Fibroblast of skin of left biceps (primary cell): ENCODE measurements at regions not wholly inside any gene's neighbourhood (a gene's known extent, or its start where the extent isn't known, plus 50 kb on each side); places are given as distances from the start of the nearest gene placed in this dataset.
"Not testable (repeated sequence)": the region's sequence is repeated elsewhere in the genome, so short reads cannot be mapped to it uniquely, and the experiment has no call there.

Source experiments
- DNase-seq, 2 experiments: peaks; one replicate each; pipeline ENCODE4 v3.0.0-alpha.2; 2013; ENCODE audit warnings: low read depth in 2 of 2

DNA sequence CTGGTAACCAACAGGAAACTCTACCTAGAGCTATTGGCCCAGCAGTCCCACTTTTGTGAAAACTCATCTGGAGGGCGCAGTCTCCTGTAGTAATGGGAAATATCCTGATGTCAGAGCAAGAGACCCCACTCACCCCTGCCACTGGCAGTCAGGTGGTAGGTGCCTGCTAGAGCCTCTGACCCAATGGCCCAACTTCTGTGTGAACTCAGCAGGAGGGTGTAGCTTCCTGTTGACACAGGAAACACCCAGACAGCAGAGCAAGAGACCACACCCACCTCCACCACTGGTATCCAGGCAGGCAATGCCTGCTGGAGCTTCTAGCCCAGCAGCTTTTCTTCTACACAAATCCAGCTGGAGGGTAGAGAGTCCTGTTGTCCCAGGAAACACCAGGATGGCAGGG lies 1176.8 kb upstream of the PRR20A start:
- no peak for DNase-seq

DNA sequence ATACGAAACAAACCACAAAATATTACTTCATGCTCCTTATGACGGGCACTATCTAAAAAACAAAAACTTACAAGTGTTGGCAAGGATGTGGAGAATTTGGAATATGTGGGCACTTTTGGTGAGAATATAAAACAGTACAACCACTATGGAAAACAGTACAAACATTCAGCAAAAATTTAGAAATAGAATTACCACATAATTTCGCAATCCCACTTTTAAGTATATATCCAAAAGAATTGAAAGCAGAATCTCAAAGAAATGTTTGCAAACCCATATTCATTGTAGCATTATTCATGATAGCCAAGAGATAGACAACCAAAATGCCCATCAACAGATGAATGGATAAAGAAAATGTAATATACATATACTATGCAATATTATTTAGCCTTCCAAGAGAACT lies 1173.7 kb upstream of the PRR20A start:
- DNase-seq, result no peak

DNA sequence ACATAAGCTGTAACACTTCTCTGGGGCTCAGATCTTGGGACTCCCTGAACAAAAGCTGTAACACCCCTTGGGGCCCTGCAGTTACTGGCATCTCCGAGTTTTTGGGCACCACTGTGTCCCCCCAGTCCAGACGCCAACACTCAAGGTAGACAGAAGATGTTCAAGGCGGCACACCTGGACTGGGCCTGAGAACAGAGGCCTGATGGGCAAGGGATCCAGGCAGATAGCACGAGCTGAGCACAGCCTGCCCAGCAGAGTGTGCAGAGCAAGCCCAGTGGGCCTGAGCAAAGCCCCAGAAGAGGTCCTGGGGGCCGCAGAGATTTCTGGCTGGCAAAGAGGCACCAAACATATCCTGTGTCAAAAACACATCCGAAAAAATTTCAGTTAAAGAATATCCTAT lies 1163.3 kb upstream of the PRR20A start:
- DNase-seq, result no peak

DNA sequence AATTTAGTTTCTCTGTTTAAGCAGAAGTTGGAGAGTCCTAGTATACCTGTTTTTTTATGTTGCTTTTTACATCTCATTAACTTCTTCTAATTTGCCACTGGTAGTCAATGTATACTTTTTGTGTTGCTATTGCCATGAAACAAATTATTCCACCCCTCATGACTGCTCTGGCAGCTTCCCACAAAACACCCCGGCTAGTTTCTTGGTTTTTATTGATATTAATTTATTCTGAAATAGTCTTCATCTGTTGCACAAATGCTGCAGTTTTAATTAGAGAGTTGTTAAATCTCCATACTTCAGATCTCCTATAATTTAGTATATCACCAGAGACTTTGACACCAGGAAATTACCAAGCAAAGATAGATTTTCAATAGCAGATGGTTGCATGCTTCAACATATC lies 1159.3 kb upstream of the PRR20A start:
- no peak for DNase-seq

DNA sequence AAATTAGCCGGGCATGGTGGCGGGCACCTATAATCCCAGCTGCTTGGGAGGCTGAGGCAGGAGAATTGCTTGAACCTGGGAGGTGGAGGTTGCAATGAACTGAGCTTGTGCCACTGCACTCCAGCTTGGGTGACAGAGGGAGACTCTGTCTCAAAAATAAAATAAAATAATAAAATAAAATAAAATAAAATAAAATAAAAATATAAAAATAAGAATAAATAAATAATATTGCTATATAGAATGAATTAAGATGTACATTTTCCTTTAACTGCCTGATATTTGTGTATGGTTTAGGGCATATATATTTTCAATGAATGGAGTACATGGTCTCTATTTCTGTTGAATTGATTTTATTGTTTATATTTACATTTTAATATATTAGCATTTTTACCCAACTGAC lies 1156.7 kb upstream of the PRR20A start:
- not testable (repeated sequence) for DNase-seq

GRCh38 chr13:55990631-55991030 lies 1150.1 kb upstream of the PRR20A start:
- DNase-seq, result no peak

GRCh38 chr13:55991666-55992065 lies 1149.1 kb upstream of the PRR20A start:
- no peak for DNase-seq

GRCh38 chr13:55992145-55992544 lies 1148.6 kb upstream of the PRR20A start:
- DNase-seq, result no peak

GRCh38 chr13:55999709-56000108 lies 1141.0 kb upstream of the PRR20A start:
- DNase-seq, result no peak

DNA sequence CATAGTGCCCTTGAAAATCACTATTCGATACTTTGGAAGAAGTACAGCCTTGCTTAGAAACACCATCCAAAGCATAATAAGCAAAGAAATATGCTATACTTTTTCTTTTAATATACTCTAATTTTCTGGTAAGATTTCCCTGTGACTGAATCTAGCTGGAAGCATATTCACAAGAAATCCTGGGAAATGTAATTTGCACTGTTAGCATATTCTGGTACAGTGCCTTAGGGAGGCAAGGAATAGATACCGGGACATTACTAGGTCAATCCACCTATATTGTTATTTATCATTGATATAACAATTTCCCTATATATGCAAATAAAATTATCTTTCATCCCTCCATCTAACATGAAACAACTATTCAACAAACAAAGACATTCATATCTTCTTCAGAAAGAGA lies 1131.3 kb upstream of the PRR20A start:
- DNase-seq, result no peak

GRCh38 chr13:56012644-56013043 lies 1128.1 kb upstream of the PRR20A start:
- no peak for DNase-seq

DNA sequence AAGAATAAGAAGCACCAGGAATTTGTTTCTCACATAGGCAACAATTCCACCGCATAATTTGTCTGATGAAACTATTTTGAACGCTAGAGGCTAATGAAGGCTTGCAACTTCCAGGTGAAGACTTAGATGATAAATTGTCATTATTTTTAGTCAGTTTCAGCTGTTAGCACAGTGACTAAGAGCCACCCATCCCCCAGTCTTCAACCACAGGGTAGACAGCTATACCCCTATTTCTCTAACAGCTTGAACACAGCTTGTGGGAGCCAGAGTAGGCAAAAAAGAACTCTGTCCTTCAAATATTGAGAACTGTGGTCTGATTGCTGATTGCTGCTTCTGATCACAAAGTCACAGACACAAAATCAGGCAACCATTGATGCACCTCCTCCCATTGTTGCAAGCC lies 1124.8 kb upstream of the PRR20A start:
- no peak for DNase-seq

GRCh38 chr13:56019606-56020005 lies 1121.1 kb upstream of the PRR20A start:
- DNase-seq, result no peak

- no peak for DNase-seq
Observed at GRCh38 chr13:56020425-56020824, 1120.3 kb upstream of the PRR20A start.

DNA sequence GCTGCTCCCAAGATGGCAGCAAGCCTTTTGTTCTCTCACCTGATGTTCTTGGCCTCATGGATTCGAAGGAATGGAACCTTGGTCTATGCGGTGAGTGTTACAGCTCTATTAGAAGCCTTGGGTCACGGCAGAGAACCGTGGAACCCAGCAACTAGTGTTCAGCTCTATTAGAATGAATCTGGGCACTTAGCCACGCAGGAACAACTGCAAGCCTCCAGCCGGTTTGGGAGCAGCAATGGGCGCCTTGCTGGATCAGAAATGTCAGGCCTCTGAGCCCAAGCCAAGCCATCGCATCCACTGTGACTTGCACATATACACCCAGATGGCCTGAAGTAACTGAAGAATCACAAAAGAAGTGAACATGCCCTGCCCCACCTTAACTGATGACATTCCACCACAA lies 1100.7 kb upstream of the PRR20A start:
- no peak for DNase-seq

DNA sequence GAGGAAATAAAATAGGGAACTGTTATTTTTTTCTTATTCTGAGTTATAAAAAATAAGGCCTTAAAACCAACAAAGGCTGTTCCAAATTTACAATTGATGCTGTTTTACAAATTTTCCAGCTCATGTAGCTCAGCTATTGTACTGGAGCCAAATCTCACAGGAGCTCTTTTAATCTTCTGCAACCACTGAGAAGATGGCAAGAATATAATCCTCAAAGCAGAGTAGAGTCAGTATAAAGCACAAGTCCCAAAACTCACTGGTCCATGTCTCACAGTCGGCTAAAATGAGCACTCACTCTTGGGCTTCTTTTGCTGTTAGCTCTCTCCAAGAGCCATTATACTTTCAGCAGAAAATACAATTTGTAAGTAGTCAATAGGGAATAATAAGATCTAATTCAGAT lies 1074.4 kb upstream of the PRR20A start:
- no peak for DNase-seq

- no peak for DNase-seq
Observed at GRCh38 chr13:56102641-56103040, 1038.1 kb upstream of the PRR20A start.

GRCh38 chr13:56110751-56111150 lies 1030.0 kb upstream of the PRR20A start:
- DNase-seq, result no peak

- no peak for DNase-seq
Observed at GRCh38 chr13:56134524-56134923, 1006.2 kb upstream of the PRR20A start.

DNA sequence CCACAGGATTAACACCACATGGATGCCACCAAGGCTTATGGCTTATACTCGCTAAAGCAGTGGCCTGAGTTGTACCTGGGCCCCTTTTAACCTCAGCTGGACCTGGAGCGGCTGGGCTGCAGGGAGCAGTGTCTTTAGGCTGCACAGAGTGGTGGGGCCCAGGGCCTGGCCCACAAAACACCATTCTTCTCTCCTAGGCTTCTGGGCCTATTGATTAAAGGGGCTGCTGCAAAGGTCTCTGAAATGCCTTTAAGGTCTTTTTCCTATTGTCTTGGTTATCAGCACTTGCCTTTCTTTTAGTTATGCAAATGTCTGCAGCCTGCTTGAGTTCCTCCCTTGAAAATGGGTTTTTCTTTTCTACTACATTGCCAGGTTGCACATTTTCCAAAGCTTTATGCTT lies 973.9 kb upstream of the PRR20A start:
- no peak for DNase-seq

DNA sequence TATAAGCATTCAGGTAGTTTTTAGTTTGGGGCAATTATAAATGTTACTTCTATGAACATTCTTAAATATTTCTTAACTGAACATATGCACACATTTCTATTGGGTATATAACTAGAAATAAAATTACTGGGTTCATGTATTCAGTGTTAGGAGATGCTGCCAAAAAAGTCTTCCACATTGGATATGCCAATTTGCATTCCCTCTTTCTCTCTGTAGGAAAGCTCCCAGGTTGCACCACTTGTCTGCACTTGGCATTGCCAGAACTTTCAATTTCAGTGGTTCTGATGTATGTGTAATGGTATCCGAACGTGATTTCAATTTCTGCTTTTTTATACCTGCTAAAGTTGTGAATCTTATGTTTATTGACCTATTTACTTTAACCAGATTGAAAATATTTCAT lies 972.1 kb upstream of the PRR20A start:
- no peak for DNase-seq

GRCh38 chr13:56173346-56173745 lies 967.4 kb upstream of the PRR20A start:
- DNase-seq, result no peak

DNA sequence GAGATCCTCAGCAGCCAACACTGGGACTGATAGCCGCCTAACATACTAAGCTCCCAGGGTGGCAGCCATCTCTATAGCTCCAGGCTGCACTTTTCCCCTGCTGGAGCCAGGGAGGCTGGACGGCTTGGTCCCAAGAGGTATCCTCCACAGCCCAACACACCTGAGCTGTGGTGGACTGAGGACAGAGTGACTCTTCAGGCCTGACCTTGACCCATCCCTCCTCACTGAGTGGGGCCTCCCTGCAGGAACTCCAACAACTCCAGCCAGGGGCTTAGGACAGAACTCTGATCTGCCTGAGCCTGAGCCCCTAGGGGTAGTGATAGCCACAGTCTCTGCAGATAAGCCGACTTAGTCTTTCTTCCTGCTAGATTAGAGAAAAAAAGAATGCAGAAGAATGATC lies 958.1 kb upstream of the PRR20A start:
- DNase-seq, result no peak

- DNase-seq, result no peak
Observed at GRCh38 chr13:56187331-56187730, 953.4 kb upstream of the PRR20A start.

DNA sequence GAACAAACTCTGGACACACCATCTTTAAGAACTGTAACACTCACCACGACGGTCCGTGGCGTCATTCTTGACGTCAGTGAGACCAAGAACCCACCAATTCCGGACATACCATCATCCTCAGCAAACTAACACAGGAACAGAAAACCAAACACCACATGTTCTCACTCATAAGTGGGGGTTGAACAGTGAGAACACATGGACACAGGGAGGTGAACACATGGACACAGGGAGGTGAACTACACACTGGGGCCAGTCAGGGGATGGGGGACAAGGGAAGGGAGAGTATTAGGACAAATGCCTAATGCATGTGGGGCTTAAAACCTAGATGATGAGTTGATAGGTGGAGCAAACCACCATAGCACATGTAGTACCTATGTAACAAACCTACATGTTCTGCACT lies 952.1 kb upstream of the PRR20A start:
- DNase-seq, result not testable (repeated sequence)
